ENCODE measurements at regions not wholly inside any gene's neighbourhood (a gene's known extent, or its start where the extent isn't known, plus 50 kb on each side); places are given as distances from the start of the nearest gene placed in this dataset.
"Not testable (repeated sequence)": the region's sequence is repeated elsewhere in the genome, so short reads cannot be mapped to it uniquely, and the experiment has no call there.

- intact Hi-C loops (cut with micrococcal nuclease) = not testable (repeated sequence)
These were observed 1184.6 kb downstream of the PLA2G4A start for GRCh38 chr1:188013222-188013849.

DNA sequence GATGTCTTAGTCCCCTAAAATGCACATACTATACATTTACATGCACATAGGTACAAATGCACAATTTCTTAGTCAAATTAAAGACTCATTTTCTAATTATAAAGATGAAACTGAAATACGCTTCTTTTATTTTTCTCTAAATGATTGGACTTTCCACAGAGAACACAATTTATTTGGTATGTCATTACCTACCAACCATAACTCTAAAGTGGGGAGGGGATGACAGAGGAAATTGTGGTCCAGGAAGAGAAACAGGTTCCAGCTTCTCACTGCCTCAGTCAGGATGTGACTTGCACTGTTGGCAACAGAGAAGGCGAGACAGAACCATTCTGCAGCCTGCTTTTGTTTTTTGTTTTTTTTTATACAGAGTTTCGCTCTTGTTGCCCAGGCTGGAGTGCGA, 1189.2 kb downstream of the PLA2G4A start:
- intact Hi-C loops (cut with micrococcal nuclease) = no loop called here

- intact Hi-C loops (cut with micrococcal nuclease) = no loop called here
These were observed 1193.9 kb downstream of the PLA2G4A start for GRCh38 chr1:188022661-188023060.

DNA sequence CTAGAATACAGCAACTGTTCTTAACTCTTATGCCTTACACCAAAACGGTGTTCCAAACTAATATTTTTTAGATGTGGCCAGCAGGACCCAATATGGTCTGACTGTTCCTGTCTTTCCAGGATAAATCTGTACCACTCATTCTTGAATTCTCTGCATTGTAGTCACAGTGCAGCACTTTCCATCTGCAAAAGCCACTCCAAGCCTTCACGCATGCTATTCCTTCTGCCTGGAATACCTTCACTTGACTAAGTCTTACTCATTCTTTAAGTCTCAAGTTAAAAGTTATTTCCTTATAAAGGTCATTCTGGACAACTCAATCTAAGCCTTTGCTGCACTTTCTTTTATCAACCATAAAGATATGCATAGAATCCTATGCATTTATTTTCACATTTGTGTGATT, 1194.5 kb downstream of the PLA2G4A start:
- intact Hi-C loops (cut with micrococcal nuclease) = no loop called here

DNA sequence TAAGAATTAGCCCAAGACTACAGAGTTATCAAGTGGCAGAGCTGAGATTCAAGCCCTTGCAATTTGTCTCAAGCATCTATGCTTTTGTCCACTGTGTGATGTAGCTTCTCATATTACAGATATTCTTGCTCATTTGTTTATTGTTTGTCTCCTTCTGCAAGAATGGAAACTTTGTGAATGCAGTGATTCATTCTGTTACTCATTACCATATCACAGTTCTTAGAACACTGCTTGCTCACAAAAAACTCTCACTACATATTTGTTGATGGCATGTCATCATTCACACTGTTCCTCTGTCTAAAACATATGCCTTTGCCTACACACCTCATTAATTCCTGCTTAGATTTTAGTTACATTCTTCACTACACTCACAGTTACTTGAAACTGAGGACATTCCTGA, 1198.9 kb downstream of the PLA2G4A start:
- intact Hi-C loops (cut with micrococcal nuclease) = no loop called here

- intact Hi-C loops (cut with micrococcal nuclease) = not testable (repeated sequence)
These were observed 1208.8 kb downstream of the PLA2G4A start for GRCh38 chr1:188037572-188037971.

GRCh38 chr1:188043536-188044245, 1214.9 kb downstream of the PLA2G4A start:
- intact Hi-C loops (cut with micrococcal nuclease) = no loop called here

DNA sequence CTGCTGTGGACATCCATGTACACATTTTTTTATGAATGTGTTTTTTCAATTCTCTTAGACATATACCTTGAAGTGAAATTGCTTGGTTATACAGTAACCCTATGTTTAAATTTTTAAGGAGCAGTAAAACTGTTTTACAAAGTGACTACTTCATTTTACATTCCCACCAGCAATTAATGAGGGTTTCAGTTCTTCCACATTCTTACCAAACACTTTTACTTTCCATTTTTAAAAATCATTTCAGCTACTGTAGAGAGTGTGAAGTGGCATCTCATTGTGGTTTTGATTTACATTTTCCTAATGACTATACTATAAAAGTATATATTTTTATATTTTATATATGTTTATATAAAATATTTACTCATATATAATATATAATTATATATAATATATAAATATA, 1221.5 kb downstream of the PLA2G4A start:
- intact Hi-C loops (cut with micrococcal nuclease) = no loop called here

DNA sequence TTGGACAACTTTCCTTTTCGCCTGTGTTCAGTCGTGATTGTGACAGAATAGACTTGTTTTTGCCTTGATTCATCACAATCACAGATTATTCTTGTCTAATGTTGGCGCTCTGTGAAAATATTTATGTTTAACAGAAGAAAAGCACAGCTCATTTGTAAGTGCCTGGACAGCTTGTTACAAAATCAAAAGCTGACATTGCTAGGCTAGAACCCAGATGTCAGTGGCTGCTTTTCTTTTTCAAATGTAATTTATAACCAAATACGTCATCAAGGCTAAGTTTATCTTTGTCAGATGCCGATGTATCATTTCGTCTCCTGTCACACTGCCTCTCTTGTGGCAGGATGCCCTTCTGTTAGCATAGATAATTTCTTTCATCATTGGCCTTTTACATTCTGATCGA, 1227.3 kb downstream of the PLA2G4A start:
- intact Hi-C loops (cut with micrococcal nuclease) = no loop called here

GRCh38 chr1:188058801-188059200, 1230.1 kb downstream of the PLA2G4A start:
- intact Hi-C loops (cut with micrococcal nuclease) = no loop called here

- intact Hi-C loops (cut with micrococcal nuclease) = no loop called here
These were observed 1233.1 kb downstream of the PLA2G4A start for GRCh38 chr1:188061881-188062280.

DNA sequence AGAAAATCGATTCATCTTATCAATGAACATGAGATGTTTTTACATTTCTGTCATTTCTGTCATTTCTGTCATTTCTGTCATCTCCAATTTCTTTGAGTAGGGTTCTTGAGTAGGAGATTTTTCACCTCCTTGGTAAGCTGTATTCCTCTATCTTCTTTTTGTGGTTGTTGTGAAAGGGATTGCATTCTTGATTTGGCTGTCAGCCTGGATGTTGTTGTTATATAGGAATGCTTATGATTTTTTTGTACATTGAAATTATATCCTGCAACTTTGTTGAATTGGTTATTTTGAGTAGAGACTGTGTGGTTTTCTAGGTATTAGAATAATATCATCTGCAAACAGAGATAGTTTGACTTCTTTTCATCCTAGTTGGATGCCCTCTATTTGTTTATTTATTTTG, 1233.7 kb downstream of the PLA2G4A start:
- intact Hi-C loops (cut with micrococcal nuclease) = no loop called here

- intact Hi-C loops (cut with micrococcal nuclease) = no loop called here
These were observed 1237.2 kb downstream of the PLA2G4A start for GRCh38 chr1:188065917-188066316.

DNA sequence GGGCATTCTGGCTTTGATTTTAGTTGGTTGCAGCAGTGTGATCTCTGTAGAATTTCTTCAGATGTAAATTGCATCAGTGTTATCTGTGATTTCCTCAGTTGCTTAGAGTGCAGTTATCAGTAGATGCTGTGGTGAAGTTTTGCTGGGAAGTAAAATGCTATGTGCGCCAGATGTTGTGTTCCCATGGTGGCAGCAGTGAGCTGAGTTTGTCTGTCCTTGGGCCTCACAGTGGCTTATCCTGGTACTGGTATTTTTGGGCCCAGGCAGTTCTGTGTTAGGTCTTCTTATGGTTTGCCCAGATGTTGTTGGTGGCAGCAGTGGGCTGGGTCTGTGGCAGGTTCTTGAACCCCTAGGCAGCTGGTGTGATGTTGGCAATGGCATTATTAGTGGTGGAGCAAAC, 1242.1 kb downstream of the PLA2G4A start:
- intact Hi-C loops (cut with micrococcal nuclease) = no loop called here

DNA sequence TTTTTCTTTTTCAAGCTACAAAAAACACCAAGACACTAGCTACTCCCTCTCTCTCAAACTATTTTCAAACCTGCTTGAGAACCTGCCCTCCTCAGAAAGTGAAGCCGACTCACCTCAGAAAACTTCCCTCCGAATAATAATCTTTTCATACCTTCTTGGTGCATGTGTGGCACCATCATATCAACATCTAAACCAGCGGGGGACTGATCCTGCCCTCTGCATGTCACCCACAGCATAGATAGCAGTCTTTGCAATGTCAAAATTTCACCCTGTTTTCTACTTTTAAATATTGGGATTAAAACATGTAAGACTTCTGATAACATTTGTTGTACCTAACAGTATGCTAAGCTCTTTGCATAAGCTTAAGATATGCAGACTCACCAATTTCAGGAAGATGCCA, 1260.3 kb downstream of the PLA2G4A start:
- intact Hi-C loops (cut with micrococcal nuclease) = no loop called here

DNA sequence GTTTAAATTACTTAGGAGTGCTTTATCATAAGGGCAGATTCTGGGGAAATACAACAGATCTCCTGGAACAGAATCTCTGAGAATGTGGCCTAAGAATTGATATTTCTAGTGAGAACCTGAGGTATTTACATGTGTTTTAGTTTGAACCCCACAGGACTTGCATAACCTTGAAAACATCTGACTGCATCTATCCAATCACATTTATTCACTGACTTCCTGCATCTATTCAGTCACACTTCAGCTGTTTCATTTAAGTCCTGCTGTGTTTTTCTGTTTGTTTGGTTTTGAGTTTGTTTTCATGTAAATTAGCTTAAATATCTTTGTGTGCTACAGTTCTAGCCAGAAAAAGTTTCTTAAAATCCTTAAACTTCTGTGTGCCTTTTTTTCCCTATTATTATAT, 1260.7 kb downstream of the PLA2G4A start:
- intact Hi-C loops (cut with micrococcal nuclease) = no loop called here

DNA sequence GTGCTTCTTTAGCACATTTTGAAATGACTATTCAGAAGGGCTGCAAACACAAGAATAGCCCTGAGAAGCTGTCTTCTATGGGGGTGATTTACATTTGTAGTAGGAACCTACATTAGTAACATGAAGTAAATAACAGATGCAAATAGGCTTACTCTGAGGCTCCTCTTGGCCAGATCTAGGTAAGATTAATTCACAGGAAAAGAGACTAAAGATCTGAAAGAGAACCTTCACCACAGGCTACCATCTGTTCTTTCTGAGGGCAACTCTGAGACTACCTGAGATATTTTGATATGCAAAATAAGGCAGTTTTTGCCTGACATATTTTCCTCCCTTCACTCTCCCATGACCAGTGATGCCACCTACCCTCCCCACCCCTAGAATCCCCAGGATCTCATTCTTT, 1267.8 kb downstream of the PLA2G4A start:
- intact Hi-C loops (cut with micrococcal nuclease) = no loop called here

DNA sequence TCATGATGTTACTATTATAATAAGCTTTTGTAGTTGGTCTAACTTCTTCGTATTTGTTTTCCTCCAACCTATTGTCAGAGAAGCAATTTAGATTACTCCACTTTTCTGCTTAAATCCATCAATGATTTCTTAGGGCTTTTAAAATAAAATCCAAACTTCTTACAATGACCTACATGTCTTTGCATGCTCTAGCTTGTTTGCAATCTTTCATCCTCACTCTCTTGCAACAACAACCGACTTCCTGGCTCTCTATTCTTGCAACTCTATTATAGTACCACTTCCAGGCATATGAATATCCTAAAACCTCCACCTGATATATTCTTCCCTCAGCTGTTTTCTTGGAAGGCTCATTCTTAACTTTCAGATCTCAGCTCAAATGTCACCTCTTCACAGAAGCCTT, 1288.7 kb downstream of the PLA2G4A start:
- intact Hi-C loops (cut with micrococcal nuclease) = no loop called here

GRCh38 chr1:188122646-188123045, 1293.9 kb downstream of the PLA2G4A start:
- intact Hi-C loops (cut with micrococcal nuclease) = no loop called here

- intact Hi-C loops (cut with micrococcal nuclease) = no loop called here
These were observed 1298.8 kb downstream of the PLA2G4A start for GRCh38 chr1:188127507-188127906.

DNA sequence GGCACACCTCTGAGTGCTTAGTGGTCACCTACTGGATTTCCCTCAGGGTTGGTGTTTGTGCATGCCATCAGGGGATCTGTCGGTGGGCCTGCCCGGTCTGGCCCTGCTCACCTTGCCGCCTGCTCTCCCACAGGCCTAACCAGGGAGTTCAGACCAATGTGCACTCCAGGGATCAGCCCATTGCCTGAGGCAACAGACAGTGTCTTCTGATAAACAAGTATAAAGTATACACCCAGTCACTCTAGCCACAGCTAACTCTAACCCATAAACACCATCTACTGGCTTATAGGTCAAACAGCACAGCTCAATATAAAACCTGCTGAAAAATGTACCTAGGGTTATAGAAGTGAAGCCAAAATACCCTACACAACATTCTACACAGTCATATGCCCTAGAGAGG, 1300.0 kb downstream of the PLA2G4A start:
- intact Hi-C loops (cut with micrococcal nuclease) = no loop called here

GRCh38 chr1:188129856-188130838, 1301.4 kb downstream of the PLA2G4A start:
- intact Hi-C loops (cut with micrococcal nuclease) = no loop called here
